Stimulated activated effector memory CD8-positive, alpha-beta T cell treated with anti-CD3 and anti-CD28 coated beads, Interleukin-12 subunit alpha, Interleukin-12 subunit beta, amount 100 ng/mL, for 72 hours (primary cell): ENCODE measurements at regions not wholly inside any gene's neighbourhood (a gene's known extent, or its start where the extent isn't known, plus 50 kb on each side); places are given as distances from the start of the nearest gene placed in this dataset.

Experiments
- ATAC-seq: fragments of 150-1000 bp; cut with Tn5 transposase; 2 replicates; pipeline ENCODE4 v1.10.0; 2021
- DNase-seq, 2 donors: peaks; one replicate each; pipeline ENCODE4 v3.0.0; 2021 to 2022; ENCODE audit warnings: low spot score in 2 of 2
- H3K27ac Mint-ChIP-seq: one replicate; pipeline ENCODE4 v1.8.0; 2022; ENCODE audit warnings: mild to moderate bottlenecking, mixed read lengths
- H3K36me3 Mint-ChIP-seq: one replicate; pipeline ENCODE4 v1.8.0; 2022; ENCODE audit warnings: mild to moderate bottlenecking, mixed read lengths
- H3K4me1 Mint-ChIP-seq: one replicate; pipeline ENCODE4 v1.8.0; 2022; ENCODE audit warnings: mixed read lengths
- H3K4me3 Mint-ChIP-seq: one replicate; pipeline ENCODE4 v1.8.0; 2022; ENCODE audit warnings: mild to moderate bottlenecking, mixed read lengths
- H3K9me3 Mint-ChIP-seq: one replicate; pipeline ENCODE4 v1.8.0; 2022; ENCODE audit warnings: mixed read lengths

DNA sequence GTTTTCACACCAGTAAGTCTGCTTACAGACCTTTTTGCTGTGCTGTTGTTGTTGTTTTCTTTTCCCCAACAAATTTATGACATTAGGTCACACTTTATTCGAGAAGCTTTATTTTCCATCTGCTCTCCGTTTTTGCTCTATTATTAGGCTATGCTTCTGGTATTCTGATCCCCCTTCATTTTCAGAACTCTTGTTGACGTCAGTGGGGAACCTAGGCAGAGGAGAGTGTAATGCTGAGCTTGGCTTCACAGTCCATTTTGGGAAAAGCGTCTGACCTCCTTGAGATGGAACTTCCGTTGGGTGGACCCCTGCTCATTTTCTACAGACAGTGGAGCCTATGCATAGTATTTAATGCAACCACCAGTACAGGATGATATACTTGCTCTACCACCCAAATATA lies 387.9 kb upstream of the MEF2C start:
- Mint-ChIP-seq H3K27ac (no peak overlapping the region), H3K4me3 (no peak overlapping the region), H3K9me3 (peaks cover 8% of the 10 kb centered on the region), H3K4me1 (no peaks in the 10 kb centered on the region), H3K36me3 (no peaks in the 10 kb centered on the region)
- no peak for DNase-seq
- no peak for ATAC-seq

DNA sequence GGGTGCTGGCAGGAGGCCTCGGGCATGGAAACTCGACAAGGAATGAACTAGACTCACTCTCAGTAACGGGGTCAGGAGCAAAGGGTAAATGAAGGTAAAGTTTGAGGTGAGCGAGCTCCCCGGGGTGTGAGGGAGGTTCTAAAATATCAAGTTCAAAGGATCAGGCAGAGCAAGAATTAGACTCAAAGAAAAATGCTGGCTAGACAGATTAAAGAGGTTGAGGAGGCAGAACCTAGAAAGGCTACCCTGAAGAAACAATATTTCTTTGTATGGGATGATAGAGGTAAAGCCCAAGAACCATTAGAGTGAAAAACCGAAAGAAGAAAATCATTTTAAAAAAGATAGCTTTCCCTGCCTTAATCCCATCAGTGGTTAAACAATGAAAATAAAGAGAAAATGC lies 386.7 kb upstream of the MEF2C start:
- no peak overlapping the region for H3K27ac Mint-ChIP-seq
- DNase-seq, result no peak
- no peaks in the 10 kb centered on the region for H3K4me1 Mint-ChIP-seq
- no peak for ATAC-seq
- H3K36me3 Mint-ChIP-seq, result no peaks in the 10 kb centered on the region
- H3K4me3 Mint-ChIP-seq, result no peak overlapping the region
- H3K9me3 Mint-ChIP-seq, result peaks cover 7% of the 10 kb centered on the region

DNA sequence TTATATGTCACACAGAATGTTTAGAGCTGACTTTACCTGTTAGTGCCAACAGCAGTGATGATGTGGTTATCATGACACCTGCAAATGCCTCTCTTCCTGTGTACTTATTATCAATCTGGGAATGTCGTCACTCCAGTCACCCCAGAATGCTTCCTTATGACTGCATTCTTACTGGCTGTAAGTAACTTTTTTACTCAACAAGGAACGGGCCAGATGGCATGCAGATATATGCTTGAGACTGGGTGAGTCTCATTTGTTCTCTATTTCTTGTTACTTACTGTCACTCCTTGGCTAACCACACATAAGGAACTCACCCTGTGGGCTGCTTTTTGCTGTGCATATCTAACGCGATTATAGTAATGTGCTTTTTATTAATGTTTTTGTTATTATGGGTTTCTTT lies 385.5 kb upstream of the MEF2C start:
- H3K4me1 Mint-ChIP-seq, result no peaks in the 10 kb centered on the region
- ATAC-seq, result no peak

DNA sequence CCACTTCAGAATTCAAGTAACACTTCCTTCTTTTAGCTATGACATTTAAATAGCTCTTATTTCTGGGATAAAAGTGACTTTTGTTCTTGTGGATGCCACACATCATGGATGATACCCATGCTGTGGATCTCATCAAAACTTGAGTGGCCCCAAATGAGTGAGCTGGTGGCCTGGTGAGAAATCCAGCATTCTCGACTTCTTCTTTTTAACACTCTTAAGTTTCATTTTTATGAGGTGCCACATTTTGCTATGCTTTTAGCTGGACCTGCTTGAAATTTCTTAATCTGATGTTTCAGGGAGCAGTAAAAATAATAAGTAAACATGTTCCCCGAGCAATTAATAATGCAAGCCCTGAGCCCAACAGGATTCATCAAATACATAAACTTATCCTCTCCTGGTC lies 384.8 kb upstream of the MEF2C start:
- H3K9me3 Mint-ChIP-seq, result peaks cover 6% of the 10 kb centered on the region
- no peaks in the 10 kb centered on the region for H3K4me1 Mint-ChIP-seq
- DNase-seq (no peak), ATAC-seq (no peak)
- no peak overlapping the region for H3K4me3 Mint-ChIP-seq
- no peaks in the 10 kb centered on the region for H3K36me3 Mint-ChIP-seq
- H3K27ac Mint-ChIP-seq, result no peak overlapping the region

More for the DNA sequence above, 385.5 kb upstream of the MEF2C start:
- H3K9me3 Mint-ChIP-seq, result peaks cover 6% of the 10 kb centered on the region
- H3K36me3 Mint-ChIP-seq, result no peaks in the 10 kb centered on the region
- H3K27ac Mint-ChIP-seq, result no peak overlapping the region
- H3K4me3 Mint-ChIP-seq, result no peak overlapping the region
- no peak for DNase-seq

DNA sequence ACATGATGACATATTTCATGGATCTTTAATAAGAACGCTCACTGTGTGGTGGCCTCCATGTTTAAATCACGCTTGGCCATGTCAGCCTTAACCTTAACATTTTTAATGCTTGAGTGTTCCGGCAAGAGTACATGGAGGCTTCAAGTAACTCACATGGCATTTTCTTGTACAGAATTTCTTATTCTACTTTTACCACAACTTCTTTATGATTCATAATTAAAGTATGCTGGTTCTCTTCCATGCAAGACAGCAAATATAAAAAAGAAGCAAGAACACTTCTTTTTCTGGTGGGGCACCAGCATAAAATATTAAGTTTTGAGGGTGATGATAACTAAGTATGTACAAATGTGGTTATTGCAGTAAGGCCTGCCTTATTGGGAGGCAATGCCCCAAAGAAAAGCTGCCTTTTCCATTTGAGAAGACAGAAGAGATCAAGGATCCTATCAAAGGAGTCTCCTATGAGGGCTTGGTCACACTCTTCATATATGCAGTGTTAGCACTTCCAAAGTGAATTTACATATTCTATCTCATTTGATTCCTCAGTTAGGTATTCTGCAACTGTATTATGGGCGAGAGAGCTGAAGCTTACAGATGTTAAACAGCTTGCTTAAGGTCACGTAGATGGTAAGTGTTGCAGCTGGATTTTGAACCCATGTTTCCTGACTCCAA lies 382.7 kb upstream of the MEF2C start:
- no peaks in the 10 kb centered on the region for H3K36me3 Mint-ChIP-seq
- DNase-seq, result no peak
- ATAC-seq, result no peak
- no peaks in the 10 kb centered on the region for H3K4me1 Mint-ChIP-seq
- H3K9me3 Mint-ChIP-seq, result peaks cover 6% of the 10 kb centered on the region
- H3K27ac Mint-ChIP-seq, result no peak overlapping the region
- no peak overlapping the region for H3K4me3 Mint-ChIP-seq

DNA sequence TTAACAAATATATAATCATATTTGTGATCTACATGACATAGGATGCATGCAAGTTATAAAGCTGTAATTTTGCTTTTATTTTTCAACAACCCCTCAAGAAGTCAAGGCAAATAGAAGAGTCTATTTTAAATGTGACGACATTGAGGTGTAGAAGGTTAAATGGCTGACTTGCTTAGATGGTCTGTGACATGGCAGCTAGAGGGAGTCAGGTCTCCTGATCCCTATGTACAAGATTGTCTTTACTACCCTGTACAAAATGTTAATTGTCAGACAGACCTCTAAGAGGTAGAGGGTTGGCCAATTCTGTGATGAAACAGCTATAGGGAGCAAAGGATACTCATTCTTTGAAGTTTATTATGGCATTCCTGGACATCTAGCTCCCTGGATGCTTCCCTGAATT lies 380.9 kb upstream of the MEF2C start:
- Mint-ChIP-seq H3K36me3 (no peaks in the 10 kb centered on the region), H3K9me3 (peaks cover under 1% of the 10 kb centered on the region), H3K4me1 (no peaks in the 10 kb centered on the region), H3K4me3 (no peak overlapping the region), H3K27ac (no peak overlapping the region)
- ATAC-seq (no peak), DNase-seq (no peak)

DNA sequence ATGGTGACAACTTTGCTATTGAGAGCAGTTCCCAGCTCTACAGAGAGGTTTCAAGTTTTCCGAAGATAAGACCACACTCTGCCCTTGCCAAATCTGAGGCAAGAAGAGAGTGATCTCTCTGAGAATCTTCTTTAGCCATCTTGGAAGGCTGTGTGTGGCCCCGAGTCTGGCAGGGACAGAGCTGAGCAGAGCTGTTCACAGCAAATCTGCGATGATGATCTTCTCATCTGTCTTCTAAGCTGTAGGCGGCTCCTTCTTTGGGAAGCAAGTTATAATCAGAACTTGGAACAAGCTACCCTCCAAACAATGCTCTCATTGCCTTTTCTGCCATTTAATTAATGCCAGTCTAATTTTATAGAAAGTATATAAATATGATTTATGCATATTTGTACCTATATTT lies 379.0 kb upstream of the MEF2C start:
- ATAC-seq (no peak), DNase-seq (no peak)
- H3K4me1 Mint-ChIP-seq, result no peaks in the 10 kb centered on the region
- no peak overlapping the region for H3K4me3 Mint-ChIP-seq
- no peaks in the 10 kb centered on the region for H3K9me3 Mint-ChIP-seq
- H3K27ac Mint-ChIP-seq, result no peak overlapping the region
- H3K36me3 Mint-ChIP-seq, result no peaks in the 10 kb centered on the region

DNA sequence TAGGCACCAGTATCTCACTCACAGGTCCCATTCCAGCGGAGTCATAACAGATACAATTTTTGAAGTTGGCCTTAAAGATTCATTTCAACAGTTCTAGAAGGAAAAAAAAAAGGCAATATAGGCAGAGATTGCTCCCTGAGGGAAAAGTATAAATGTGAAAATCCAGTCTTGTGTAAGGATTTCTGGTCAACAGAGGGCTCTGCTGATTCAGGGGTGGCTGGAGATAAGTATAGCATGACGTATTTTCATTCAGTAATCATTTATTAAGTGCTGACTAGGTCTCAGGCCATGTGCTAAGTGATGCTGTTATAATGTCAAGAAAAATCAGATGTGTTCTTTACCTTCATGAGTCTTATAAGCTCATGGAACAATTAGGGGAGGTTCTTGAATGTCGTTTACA lies 377.3 kb upstream of the MEF2C start:
- DNase-seq (no peak), ATAC-seq (no peak)
- H3K4me3 Mint-ChIP-seq, result no peak overlapping the region
- H3K4me1 Mint-ChIP-seq, result no peaks in the 10 kb centered on the region
- H3K27ac Mint-ChIP-seq, result no peak overlapping the region
- no peaks in the 10 kb centered on the region for H3K36me3 Mint-ChIP-seq
- no peaks in the 10 kb centered on the region for H3K9me3 Mint-ChIP-seq

DNA sequence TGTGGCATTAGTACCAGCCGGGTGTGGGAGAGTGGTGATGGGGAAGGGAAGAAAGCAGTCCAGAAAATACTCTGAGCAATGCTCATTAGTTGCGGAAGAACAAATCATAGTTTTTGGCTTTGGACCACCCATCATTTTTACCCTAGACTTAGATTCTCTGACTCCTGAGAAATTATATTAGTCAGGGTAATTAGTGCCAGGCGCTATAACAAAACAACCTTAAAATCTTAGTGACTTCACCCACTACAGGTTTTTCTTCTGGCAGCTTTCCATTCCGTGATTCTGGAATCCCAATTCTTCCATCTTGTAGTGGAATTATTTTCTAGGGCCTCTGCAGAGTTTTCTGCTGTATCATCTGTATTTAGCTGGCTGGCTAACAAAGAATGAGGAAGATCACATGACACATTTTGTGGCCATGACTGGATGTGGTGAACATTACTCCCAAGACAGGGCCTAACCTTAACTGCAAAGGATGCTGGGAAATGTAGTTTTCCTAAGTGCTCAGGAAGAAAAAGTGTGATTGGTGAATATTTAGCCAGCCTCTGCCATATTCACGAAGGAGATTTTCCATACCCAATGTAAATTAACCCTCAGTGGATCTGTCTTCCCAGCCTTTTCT lies 373.0 kb upstream of the MEF2C start:
- no peak for ATAC-seq
- Mint-ChIP-seq H3K36me3 (no peaks in the 10 kb centered on the region), H3K9me3 (peaks cover 9% of the 10 kb centered on the region), H3K4me3 (no peak overlapping the region), H3K27ac (no peak overlapping the region), H3K4me1 (no peaks in the 10 kb centered on the region)
- DNase-seq, result no peak

DNA sequence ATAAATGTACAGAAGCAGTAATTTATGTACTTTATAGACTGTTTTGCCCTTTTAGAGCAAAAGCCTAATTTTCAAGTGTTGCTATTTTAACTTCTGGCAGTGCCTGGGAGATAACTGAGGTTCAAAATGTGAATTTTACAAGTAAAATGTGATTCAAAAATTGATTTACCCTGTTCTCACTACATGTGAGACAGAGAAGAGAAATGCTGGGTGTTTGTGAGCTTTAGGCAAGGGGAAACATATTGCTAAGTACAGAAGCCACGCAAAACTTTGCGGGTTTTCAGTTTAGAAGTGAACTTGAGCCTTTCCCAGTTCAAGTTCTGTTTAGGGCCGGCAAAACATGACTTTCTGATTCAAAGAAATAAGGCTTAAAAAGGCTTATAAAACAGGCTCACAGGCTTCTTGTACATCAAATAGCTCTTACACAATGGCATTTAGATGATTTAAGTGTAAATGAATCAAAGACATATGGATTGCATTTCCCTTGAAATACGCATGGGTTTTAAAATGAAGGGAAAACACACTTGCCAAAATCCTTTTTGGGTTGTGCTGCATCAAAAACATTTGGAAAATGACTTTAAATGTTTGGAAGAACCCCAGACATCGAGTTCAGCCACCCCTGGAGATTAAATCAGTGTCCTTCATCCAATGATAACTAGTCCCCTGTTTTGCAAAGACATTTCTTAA lies 370.8 kb upstream of the MEF2C start:
- H3K36me3 Mint-ChIP-seq, result no peaks in the 10 kb centered on the region
- H3K27ac Mint-ChIP-seq, result no peak overlapping the region

DNA sequence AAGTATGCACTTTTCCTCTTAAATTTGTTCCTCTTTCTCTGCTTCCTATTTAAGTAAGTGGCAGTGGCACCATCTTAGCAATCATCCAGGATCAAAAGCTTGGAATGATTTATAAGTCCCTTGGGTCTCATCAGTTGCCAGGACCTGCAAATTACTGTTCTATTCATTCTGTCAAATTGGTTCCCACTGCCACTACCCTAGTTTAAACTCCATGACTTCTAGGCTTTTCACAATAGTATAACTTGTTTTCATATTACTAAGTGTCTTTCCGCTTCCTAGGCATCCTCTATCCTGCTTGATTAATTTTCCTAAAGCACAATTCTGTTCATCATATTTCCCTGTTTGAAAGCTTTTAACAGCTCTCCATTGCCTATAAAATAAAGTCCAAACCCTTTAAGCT lies 363.9 kb upstream of the MEF2C start:
- ATAC-seq (no peak), DNase-seq (no peak)
- H3K36me3 Mint-ChIP-seq, result no peaks in the 10 kb centered on the region
- no peaks in the 10 kb centered on the region for H3K4me1 Mint-ChIP-seq
- no peak overlapping the region for H3K4me3 Mint-ChIP-seq
- H3K9me3 Mint-ChIP-seq, result peaks cover 21% of the 10 kb centered on the region
- H3K27ac Mint-ChIP-seq, result no peak overlapping the region

More for the DNA sequence above, 370.8 kb upstream of the MEF2C start:
- H3K4me1 Mint-ChIP-seq, result no peaks in the 10 kb centered on the region
- DNase-seq, result no peak
- ATAC-seq, result no peak
- H3K9me3 Mint-ChIP-seq, result peaks cover 23% of the 10 kb centered on the region
- no peak overlapping the region for H3K4me3 Mint-ChIP-seq

DNA sequence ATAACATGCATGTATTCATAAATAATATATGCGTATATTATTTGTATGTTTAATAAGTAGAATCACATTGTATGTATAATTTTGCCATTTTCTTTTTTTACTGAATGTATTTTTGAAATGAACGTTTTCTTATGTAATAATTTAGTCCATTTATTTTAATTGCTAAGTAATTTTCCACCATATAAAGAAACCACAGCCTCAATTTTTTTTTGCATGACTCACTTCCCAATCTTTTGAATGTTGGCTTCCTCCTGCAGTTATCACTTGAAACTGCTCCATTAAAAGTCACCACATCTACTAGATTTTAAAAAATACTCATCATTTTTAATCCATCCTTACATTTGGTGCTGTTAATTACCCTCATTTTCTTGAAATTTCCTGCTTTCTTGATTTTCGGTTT lies 363.3 kb upstream of the MEF2C start:
- DNase-seq (no peak), ATAC-seq (no peak)
- Mint-ChIP-seq H3K4me3 (no peak overlapping the region), H3K4me1 (no peaks in the 10 kb centered on the region), H3K27ac (no peak overlapping the region), H3K36me3 (no peaks in the 10 kb centered on the region), H3K9me3 (peaks cover 18% of the 10 kb centered on the region)

DNA sequence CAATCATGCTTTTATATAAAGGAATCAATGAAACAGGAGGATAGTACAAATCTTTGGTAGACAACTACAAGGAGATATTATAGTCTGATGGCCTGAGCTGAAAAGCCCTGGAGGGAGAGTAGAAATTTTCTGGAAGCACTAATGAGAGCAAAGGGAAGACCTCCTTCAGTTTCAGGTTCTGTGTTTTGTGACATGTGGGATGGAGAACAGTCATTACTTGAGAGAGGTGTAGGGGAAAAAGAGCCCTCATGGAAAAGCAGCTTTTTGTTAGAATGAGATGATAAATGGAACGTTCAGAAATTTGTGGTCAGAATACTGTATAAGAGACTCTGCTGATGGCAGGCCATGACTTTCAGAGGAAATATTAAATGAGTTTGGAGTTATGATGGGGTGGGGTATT lies 360.6 kb upstream of the MEF2C start:
- no peak overlapping the region for H3K27ac Mint-ChIP-seq
- no peak overlapping the region for H3K4me3 Mint-ChIP-seq
- no peaks in the 10 kb centered on the region for H3K4me1 Mint-ChIP-seq
- DNase-seq, result no peak
- H3K9me3 Mint-ChIP-seq, result peaks cover 6% of the 10 kb centered on the region
- H3K36me3 Mint-ChIP-seq, result no peaks in the 10 kb centered on the region
- ATAC-seq, result no peak

DNA sequence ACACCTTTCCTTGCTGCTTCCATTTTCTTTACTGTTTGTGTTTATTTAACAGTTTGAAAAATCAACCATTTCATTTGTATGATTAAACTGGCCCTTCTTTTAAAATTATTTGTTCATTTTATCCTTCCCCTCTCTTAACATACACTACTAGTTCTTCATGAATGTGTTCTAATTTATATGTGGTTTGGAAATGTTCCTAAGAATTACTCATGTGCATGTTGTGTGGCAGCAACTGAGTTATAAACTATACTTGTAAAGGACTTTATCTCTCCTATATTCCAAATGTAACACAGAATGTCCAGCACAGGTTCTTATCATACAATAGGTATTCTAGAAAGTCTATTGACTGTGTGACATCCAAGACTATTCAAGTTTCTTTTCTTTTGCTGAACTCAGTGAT lies 358.2 kb upstream of the MEF2C start:
- Mint-ChIP-seq H3K9me3 (peaks cover 3% of the 10 kb centered on the region), H3K36me3 (no peaks in the 10 kb centered on the region), H3K27ac (no peak overlapping the region), H3K4me3 (no peak overlapping the region), H3K4me1 (no peaks in the 10 kb centered on the region)
- DNase-seq, result no peak
- no peak for ATAC-seq

DNA sequence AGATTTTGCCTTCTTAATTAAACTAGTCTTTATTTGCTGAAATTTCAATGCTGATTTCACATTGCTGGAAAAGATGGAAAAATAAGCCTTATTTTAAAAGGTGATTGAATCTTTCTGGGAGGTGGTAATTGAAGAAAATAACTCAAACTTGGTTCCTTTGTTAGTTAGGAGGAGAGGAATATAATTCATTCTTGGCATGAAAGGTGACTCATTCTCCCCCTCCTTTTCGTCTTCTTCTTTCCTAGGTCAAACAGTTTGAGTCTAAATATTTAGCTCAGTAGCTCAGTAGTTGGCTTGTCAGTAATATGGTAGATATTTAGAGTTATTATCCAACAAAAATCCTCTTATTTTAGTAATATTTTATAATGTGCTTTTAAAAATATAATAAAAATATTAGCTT lies 353.9 kb upstream of the MEF2C start:
- DNase-seq, result no peak
- H3K4me3 Mint-ChIP-seq, result no peak overlapping the region
- ATAC-seq, result no peak
- no peaks in the 10 kb centered on the region for H3K36me3 Mint-ChIP-seq
- H3K9me3 Mint-ChIP-seq, result peaks cover 3% of the 10 kb centered on the region
- no peak overlapping the region for H3K27ac Mint-ChIP-seq
- no peaks in the 10 kb centered on the region for H3K4me1 Mint-ChIP-seq

DNA sequence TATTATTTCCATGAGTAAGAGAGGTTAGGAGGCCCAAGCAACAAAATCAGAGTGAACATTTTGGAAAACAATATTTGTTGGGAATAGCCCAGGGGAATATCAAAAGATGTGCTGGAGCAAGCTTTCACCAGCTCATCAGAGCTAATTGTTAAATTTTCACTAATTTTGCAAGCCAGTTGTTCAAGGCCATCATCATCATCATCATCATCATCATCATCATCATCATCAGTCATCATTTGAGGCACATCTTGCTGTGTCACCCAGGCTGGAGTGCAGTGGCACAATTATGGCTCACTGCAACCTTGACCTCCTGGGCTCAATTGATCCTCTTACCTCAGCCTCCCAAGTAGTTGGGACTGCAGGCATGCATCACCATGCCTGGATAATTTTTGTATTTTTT lies 350.5 kb upstream of the MEF2C start:
- Mint-ChIP-seq H3K27ac (no peak overlapping the region), H3K4me3 (no peak overlapping the region), H3K9me3 (peaks cover 5% of the 10 kb centered on the region), H3K36me3 (no peaks in the 10 kb centered on the region), H3K4me1 (no peaks in the 10 kb centered on the region)
- ATAC-seq (no peak), DNase-seq (no peak)
